ENCODE measurements at regions not wholly inside any gene's neighbourhood (a gene's known extent, or its start where the extent isn't known, plus 50 kb on each side); places are given as distances from the start of the nearest gene placed in this dataset.

- TF ChIP-seq CTCF (conservative IDR thresholded peaks at IDR 0.05; ENCODE audit: low read length) (no peak), EZH2phosphoT487 (IDR thresholded peaks at IDR 0.05; ENCODE audit: borderline replicate concordance) (no peak)
These were observed 87.3 kb upstream of the IRX6 start for GRCh38 chr16:55236655-55237054.

All from Loucy (cell line).